Sciatic nerve (tissue), 2 donors: ENCODE measurements at regions not wholly inside any gene's neighbourhood (a gene's known extent, or its start where the extent isn't known, plus 50 kb on each side); places are given as distances from the start of the nearest gene placed in this dataset.
A peak's percentile ranks its signal among the peaks of the same experiment; 100 is the strongest.

ENCODE experiments used
- ATAC-seq: fragments of 200-7000 bp; cut with Tn5 transposase; one replicate; pipeline ENCODE4 v1.9.1; 2020; ENCODE audit warnings: mild to moderate bottlenecking, moderate library complexity
- DNase-seq: peaks from one replicate; pipeline ENCODE4 v3.0.0-alpha.2; 2020; ENCODE audit warnings: low spot score
- intact Hi-C: fragments of 100-400 bp; cut with DNase I; formaldehyde crosslinking; loops from one replicate; pipeline ENCODE4 v1.14.2; 2022
- donor health status: DM: no; HTN: no; CAD: no.
- donor health status: DM: no; HTN: no; CAD: no.

GRCh38 chr5:68591850-68592249 is 376.3 kb downstream of the PIK3R1 start:
- ATAC-seq (no peak), DNase-seq (no peak)
- intact Hi-C loops = no loop called here

GRCh38 chr5:68592351-68592750 is 376.8 kb downstream of the PIK3R1 start:
- intact Hi-C loops = no loop called here
- ATAC-seq = no peak

DNA sequence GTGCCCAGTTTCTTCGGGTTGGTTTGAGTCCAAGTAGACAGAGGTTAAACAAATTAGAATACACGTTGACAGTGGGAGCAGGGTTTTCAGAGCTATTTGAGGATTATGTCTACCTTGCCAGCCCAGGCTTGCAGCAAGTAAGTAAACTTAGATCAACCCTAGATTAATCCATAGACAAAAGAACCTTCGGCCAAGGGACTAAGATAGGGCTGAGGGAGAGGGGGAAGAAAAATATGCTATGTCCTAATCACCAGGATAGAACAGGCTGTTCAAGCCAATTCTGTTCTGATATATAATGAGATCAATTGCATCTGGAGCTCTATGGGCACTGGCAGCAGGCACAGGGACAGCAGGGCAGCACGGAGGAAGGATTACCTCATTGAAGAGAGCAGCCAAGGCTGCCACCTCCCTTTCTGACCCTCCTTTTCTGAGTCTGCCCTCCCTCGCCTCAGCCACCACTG is 377.7 kb downstream of the PIK3R1 start:
- ATAC-seq (no peak), DNase-seq (no peak)
- intact Hi-C loops = no loop called here

More at GRCh38 chr5:68592351-68592750, 376.8 kb downstream of the PIK3R1 start:
- no peak for DNase-seq

- ATAC-seq = no peak
These were observed 397.4 kb downstream of the PIK3R1 start for GRCh38 chr5:68612972-68613371.

DNA sequence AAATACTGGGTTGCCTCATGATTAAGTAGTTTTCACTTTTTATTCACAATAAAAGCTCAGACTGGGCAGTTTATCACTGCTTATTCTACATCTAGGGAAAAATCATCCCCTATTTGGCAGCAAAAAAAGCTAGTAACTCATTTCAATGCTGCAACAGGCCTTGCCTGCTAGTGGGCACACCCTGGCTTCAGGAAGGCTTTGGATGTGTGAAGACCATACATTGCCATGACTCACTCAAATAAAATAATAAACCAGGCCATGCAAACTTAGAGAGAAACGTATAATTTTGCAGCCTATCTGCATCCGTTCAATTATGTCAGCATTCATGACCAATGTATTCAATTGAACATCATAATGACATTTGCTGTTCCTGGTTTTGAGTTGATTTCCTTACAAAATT is 402.9 kb downstream of the PIK3R1 start:
- ATAC-seq = no peak
- intact Hi-C loops = no loop called here
- no peak for DNase-seq

More at GRCh38 chr5:68612972-68613371, 397.4 kb downstream of the PIK3R1 start:
- no peak for DNase-seq
- intact Hi-C loops = no loop called here

- no peak for DNase-seq
- no peak for ATAC-seq
- intact Hi-C loops = no loop called here
These were observed 411.4 kb downstream of the PIK3R1 start for GRCh38 chr5:68627001-68627400.

- ATAC-seq = no peak
- DNase-seq = no peak
- intact Hi-C loops = no loop called here
These were observed 412.7 kb downstream of the PIK3R1 start for GRCh38 chr5:68628082-68628814.

DNA sequence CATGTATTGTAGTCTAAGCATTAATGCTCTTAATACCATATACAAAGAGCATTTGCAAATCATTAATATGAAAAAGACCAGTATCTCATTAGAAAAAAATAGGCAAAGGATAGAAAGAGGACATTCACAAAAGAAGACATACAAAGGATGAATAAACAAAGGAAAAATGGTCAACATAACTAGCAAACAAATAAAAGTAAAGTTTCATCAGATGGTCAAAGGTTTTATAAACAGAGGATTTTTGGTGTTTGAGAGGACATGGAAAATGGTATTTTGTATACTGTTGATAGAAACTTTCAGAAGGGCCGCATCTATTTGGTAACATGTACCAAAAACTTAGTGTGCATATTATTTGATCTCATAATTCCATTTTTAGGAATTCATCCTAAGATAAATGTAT is 414.8 kb downstream of the PIK3R1 start:
- ATAC-seq (no peak), DNase-seq (no peak)
- intact Hi-C loops = no loop called here

- no peak for ATAC-seq
- intact Hi-C loops = no loop called here
- no peak for DNase-seq
These were observed 416.3 kb downstream of the PIK3R1 start for GRCh38 chr5:68631884-68632283.

DNA sequence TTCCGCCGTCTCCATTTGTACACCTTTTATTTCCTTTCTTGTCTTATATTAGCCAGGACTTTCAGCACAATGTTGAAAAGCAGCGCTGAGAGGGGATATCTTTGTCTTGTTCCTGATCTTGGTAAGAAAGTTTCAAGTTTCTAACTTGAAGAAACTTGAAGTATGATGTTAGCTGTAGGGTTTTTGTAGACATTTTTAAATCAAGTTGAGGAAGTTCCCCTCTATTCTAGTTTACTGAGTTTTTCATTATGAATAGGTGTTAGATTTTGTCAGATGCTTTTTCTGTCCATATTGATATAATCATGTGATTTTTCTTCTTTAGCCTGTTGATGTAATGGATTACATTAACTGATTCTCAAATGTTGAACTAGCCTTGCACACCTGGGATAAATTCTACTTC is 425.7 kb downstream of the PIK3R1 start:
- ATAC-seq = no peak
- intact Hi-C loops = no loop called here
- DNase-seq = no peak

DNA sequence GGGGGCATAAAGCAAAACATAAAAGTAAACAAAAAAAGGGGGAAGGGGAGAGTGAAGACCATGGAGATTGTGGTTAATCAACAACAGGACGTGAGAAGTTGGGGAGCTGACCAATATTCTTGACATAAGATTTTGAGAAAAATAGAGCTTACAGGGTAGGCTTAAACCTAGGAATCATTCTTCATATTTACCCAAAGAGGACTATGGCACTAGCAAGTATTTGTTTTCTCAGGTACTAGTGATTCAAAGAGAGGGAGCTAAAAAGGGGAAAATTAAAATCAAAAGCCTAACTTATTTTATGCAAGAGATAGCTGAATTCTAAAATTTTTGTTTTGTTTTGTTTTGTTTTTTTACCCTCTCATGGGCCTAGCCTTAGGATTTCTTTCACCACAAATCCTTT is 427.5 kb downstream of the PIK3R1 start:
- no peak for DNase-seq
- intact Hi-C loops = no loop called here
- no peak for ATAC-seq

DNA sequence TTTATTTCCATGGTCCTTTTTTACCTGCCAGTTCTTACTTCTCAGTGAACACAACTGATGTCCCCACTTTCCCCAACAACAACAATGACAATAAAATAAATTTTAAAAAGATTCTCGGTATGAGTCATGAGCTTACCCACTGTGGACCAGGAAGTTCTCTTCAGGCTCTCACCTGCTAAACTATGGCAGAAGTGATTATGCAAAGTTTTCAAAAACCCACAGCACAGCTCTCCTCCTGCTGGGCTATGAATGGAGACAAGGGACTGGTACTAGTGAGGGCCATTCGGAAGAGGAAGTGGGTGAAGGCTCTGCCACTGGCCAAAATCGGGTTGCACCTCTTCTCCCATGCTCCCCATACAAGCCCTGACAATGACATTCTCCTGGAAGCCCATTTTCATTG is 429.4 kb downstream of the PIK3R1 start:
- intact Hi-C loops = no loop called here

GRCh38 chr5:68646144-68646543 is 430.6 kb downstream of the PIK3R1 start:
- DNase-seq = no peak
- intact Hi-C loops = no loop called here
- peak; percentile 38 for ATAC-seq

More for the DNA sequence above, 429.4 kb downstream of the PIK3R1 start:
- no peak for DNase-seq
- ATAC-seq = no peak

GRCh38 chr5:68647743-68648142 is 432.2 kb downstream of the PIK3R1 start:
- ATAC-seq (no peak), DNase-seq (no peak)
- intact Hi-C loops = no loop called here

GRCh38 chr5:68648944-68649857 is 433.6 kb downstream of the PIK3R1 start:
- intact Hi-C loops = no loop called here

GRCh38 chr5:68652534-68652965 is 437.0 kb downstream of the PIK3R1 start:
- intact Hi-C loops = no loop called here
- DNase-seq (no peak), ATAC-seq (peak; percentile 89)

More at GRCh38 chr5:68648944-68649857, 433.6 kb downstream of the PIK3R1 start:
- no peak for DNase-seq
- no peak for ATAC-seq

GRCh38 chr5:68653471-68653870 is 437.9 kb downstream of the PIK3R1 start:
- DNase-seq (no peak), ATAC-seq (no peak)
- intact Hi-C loops = no loop called here

DNA sequence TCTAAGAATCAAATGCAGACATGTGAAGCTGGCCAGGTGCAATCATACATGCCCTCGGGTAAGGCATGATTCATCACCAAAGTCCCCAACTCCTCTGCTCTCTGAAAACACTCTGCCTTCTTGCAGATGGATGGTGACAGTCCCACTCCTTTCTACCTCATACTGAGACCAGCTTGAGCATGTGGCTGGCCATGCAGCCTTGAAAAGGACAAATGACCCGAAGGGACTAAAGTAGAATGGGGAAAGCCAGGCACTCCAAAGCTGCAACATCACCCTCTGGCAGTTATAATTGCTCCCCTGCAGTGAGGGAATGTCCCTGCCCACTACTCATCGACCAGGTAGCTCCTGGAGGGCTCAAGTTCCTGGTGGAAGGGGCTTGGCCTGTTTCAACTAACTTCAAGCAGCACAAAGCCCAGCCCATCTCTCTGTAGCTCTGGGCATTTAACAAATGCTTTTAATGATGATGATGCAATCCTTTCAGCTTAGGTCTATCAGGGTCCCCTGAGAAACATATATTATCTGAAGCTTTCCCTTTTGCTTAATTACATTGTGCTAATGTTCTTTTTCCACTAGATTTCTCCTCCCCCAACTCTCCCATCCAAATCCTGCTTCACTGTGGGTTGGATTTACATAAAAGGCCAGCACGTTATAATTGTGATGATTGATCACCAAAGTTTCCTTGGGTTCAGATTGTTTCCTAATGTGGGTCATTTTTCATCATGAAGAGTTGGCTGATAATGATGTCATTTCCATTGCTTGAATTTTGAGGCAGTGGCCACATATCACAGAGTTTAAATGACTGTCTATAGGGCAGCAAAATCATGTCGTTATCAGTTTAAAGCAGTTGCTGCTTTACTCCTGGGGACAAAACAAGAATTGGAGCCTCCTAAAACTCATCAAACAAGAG is 436.5 kb upstream of the SLC30A5 start:
- ATAC-seq (peak; percentile 69), DNase-seq (no peak)
- intact Hi-C loops = no loop called here

DNA sequence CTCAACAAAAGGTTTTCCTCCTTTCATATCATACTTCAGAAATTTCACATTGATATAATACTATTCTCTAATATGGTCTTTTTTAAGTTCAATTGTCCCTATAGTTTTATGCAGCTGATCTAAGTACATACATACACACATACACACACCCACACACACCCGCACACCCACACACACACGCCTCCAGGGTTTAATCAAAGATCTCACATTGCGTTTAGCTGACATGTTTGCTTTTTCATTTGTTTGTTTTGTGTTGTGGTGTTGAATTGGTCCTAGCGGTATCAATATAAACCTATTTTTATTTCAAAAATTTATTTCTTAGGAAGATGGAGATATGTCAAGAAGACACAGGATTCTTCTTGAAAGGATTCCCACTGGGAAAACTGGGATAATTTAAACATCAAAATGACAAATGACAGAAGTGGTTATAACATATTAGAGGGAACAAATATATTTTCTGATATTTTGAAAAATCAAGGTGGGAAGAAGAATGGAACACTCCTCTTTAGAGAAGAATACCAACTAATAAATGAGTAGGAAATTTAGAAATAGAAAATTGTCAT is 434.9 kb upstream of the SLC30A5 start:
- DNase-seq (no peak), ATAC-seq (no peak)
- intact Hi-C loops = no loop called here
